K562 (cell line): ENCODE measurements at regions not wholly inside any gene's neighbourhood (a gene's known extent, or its start where the extent isn't known, plus 50 kb on each side); places are given as distances from the start of the nearest gene placed in this dataset.

Experiments
- ARNT ChIP-seq, 2 experiments: fragments of 450-650 bp; IDR thresholded peaks; 2 replicates each; pipeline ENCODE4 v1.6.1; 2016; ENCODE audit warnings: mild to moderate bottlenecking in 1 of 2
- CEBPG ChIP-seq, 3 experiments: fragments of 200-800 bp in 1 of 3; sonication (Bioruptor generic) in 1 of 3; sonication (generic) in 1 of 3; formaldehyde crosslinking in 1 of 3; IDR thresholded peaks in 2 of 3; conservative IDR thresholded peaks in 1 of 3; 2 replicates each; pipeline versions ENCODE4 v1.6.1 to v1.8.0; 2016 to 2022; ENCODE audit warnings: missing compliant biosample characterization in 2 of 3, missing genetic modification characterization in 2 of 3, mild to moderate bottlenecking in 1 of 3, missing genetic modification reagents in 1 of 3
- CSDE1 ChIP-seq, 2 experiments: fragments of 450-650 bp; IDR thresholded peaks; 2 replicates each; pipeline ENCODE4 v1.6.1; 2016; ENCODE audit warnings: mild to moderate bottlenecking in 1 of 2
- EP300 ChIP-seq: IDR thresholded peaks from 2 replicates; pipeline ENCODE4 v1.6.1; 2012; ENCODE audit warnings: low read length, improper control_type of control experiment
- ILK ChIP-seq: fragments of 450-650 bp; IDR thresholded peaks from 2 replicates; pipeline ENCODE4 v1.6.1; 2016; ENCODE audit warnings: missing genetic modification characterization, low read depth, mild to moderate bottlenecking, missing compliant biosample characterization, moderate library complexity, borderline replicate concordance
- JUND ChIP-seq, 2 experiments: IDR thresholded peaks; 2 replicates in 1 of 2; 3 replicates in 1 of 2; pipeline ENCODE4 v1.6.1; 2011; ENCODE audit warnings: borderline replicate concordance in 2 of 2, low read depth in 2 of 2, low read length in 2 of 2, improper control_type of control experiment in 1 of 2, missing biosample characterization in 1 of 2, missing genetic modification characterization in 1 of 2, missing genetic modification reagents in 1 of 2
- MIER1 ChIP-seq: fragments of 450-650 bp; IDR thresholded peaks from 2 replicates; pipeline ENCODE4 v1.6.1; 2016; ENCODE audit warnings: antibody characterized with exemption, mild to moderate bottlenecking, low read depth
- MYC ChIP-seq, 2 experiments: fragments of 250-450 bp in 1 of 2; sonication (Bioruptor Pico) in 1 of 2; IDR thresholded peaks; 2 replicates each; pipeline versions ENCODE4 v1.5.1 to v1.6.1; 2012 to 2021; ENCODE audit warnings: low read depth in 2 of 2, borderline replicate concordance in 1 of 2, improper control_type of control experiment in 1 of 2, low read length in 1 of 2, mild to moderate bottlenecking in 1 of 2, moderate library complexity in 1 of 2
- TF ChIP-seq, protein P1 (sequence below): IDR thresholded peaks from 3 replicates; pipeline ENCODE4 v1.6.1; 2011; ENCODE audit warnings: borderline replicate concordance, mild to moderate bottlenecking; ENCODE audit not compliant: insufficient read length, insufficient read depth
- TF ChIP-seq, protein P2 (sequence below): fragments of 200-400 bp; formaldehyde crosslinking; IDR thresholded peaks from 2 replicates; pipeline ENCODE4 v1.6.1; 2017; ENCODE audit warnings: mild to moderate bottlenecking, low read depth, low read length, moderate library complexity
- TF ChIP-seq, protein P3 (sequence below): sonication (generic); formaldehyde crosslinking; IDR thresholded peaks from 2 replicates; pipeline ENCODE4 v1.8.1; 2023; ENCODE audit warnings: mild to moderate bottlenecking, missing genetic modification reagents

DNA sequence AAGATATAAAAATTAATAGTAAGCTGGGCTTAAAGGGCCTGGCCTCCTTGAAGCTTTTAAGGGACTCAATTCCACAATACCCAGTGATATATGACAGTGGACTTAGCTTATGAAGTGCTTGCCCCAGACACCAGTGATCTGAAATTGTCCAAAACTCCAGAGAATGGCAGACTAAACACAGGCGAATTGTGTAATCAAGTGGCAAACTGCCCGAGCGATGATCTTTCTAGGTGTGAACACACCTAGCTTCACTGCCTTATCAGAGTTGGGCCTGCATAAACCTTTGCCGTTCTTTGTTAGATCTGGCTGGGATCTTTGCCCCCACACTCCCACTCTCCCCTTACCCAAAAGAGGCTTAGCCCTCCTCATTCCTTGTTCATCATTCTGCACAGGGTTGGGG is 62.5 kb upstream of the SH3RF1 start:
- TF ChIP-seq ILK (no peak), CSDE1 (IDR thresholded peaks at IDR 0.05) (no peak), MYC (IDR thresholded peaks at IDR 0.05; ENCODE audit: low read depth, low read length) (no peak), MYC (CRISPR knock-in tag; IDR thresholded peaks at IDR 0.05; ENCODE audit: borderline replicate concordance, low read depth) (no peak), MIER1 (no peak), ARNT (IDR thresholded peaks at IDR 0.05) (no peak), JUND (IDR thresholded peaks at IDR 0.05; ENCODE audit: borderline replicate concordance, low read depth, low read length) (no peak), JUND (tag; IDR thresholded peaks at IDR 0.05; ENCODE audit: borderline replicate concordance, low read depth, low read length) (no peak), EP300 (no peak), CEBPG (CRISPR knock-in tag; IDR thresholded peaks at IDR 0.05) (no peak), CEBPG (tag; conservative IDR thresholded peaks at IDR 0.05 in 1 of 2, IDR thresholded peaks at IDR 0.05 in 1 of 2) (no peak)
- TF ChIP-seq, protein P1, sequence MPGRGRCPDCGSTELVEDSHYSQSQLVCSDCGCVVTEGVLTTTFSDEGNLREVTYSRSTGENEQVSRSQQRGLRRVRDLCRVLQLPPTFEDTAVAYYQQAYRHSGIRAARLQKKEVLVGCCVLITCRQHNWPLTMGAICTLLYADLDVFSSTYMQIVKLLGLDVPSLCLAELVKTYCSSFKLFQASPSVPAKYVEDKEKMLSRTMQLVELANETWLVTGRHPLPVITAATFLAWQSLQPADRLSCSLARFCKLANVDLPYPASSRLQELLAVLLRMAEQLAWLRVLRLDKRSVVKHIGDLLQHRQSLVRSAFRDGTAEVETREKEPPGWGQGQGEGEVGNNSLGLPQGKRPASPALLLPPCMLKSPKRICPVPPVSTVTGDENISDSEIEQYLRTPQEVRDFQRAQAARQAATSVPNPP: no peak
- TF ChIP-seq, protein P2, sequence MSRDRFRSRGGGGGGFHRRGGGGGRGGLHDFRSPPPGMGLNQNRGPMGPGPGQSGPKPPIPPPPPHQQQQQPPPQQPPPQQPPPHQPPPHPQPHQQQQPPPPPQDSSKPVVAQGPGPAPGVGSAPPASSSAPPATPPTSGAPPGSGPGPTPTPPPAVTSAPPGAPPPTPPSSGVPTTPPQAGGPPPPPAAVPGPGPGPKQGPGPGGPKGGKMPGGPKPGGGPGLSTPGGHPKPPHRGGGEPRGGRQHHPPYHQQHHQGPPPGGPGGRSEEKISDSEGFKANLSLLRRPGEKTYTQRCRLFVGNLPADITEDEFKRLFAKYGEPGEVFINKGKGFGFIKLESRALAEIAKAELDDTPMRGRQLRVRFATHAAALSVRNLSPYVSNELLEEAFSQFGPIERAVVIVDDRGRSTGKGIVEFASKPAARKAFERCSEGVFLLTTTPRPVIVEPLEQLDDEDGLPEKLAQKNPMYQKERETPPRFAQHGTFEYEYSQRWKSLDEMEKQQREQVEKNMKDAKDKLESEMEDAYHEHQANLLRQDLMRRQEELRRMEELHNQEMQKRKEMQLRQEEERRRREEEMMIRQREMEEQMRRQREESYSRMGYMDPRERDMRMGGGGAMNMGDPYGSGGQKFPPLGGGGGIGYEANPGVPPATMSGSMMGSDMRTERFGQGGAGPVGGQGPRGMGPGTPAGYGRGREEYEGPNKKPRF: no peak
- TF ChIP-seq, protein P3, sequence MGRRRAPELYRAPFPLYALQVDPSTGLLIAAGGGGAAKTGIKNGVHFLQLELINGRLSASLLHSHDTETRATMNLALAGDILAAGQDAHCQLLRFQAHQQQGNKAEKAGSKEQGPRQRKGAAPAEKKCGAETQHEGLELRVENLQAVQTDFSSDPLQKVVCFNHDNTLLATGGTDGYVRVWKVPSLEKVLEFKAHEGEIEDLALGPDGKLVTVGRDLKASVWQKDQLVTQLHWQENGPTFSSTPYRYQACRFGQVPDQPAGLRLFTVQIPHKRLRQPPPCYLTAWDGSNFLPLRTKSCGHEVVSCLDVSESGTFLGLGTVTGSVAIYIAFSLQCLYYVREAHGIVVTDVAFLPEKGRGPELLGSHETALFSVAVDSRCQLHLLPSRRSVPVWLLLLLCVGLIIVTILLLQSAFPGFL (CRISPR knock-in tag): no peak
